HCT116 (cell line): ENCODE measurements at regions not wholly inside any gene's neighbourhood (a gene's known extent, or its start where the extent isn't known, plus 50 kb on each side); places are given as distances from the start of the nearest gene placed in this dataset.

ENCODE experiments used
- CEBPB ChIP-seq: IDR thresholded peaks from 2 replicates; pipeline ENCODE4 v1.6.1; 2012; ENCODE audit warnings: low read depth
- EZH2 ChIP-seq: fragments of 200-600 bp; sonication (generic); IDR thresholded peaks from 2 replicates; pipeline ENCODE4 v1.6.1; 2017; ENCODE audit warnings: antibody characterized with exemption, mixed run types
- EZH2phosphoT487 ChIP-seq: fragments of 200-600 bp; IDR thresholded peaks from 2 replicates; pipeline ENCODE4 v1.6.1; 2018; ENCODE audit warnings: antibody characterized with exemption, borderline replicate concordance
- POLR2A ChIP-seq: IDR thresholded peaks from 2 replicates; pipeline ENCODE4 v1.7.0; 2011; ENCODE audit warnings: borderline replicate concordance; ENCODE audit not compliant: insufficient read depth, insufficient read length; ENCODE audit errors: extremely low read depth
- RAD21 ChIP-seq: IDR thresholded peaks from 2 replicates; pipeline ENCODE4 v1.6.1; 2012; ENCODE audit warnings: low read depth, mild to moderate bottlenecking

DNA sequence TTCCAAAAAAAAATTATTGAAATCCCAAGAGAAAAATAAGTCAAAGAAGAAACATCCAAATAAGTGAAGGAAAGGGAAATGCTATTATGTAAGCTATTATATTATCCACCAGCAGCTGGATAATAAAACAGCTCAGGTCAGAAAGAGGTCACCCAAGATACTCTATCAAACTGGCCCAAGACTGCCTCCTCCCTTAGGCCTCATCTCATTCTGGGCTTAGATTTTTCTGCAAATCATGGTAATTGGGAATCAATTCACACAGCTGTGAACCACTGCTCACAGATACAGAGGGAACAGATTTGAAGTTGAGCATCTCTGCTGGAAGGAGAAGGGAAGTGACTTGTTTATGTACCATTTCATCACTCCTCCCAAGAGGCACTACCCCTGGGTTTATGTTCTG lies 294.6 kb upstream of the DPPA4 start:
- TF ChIP-seq POLR2A (no peak), RAD21 (no peak), CEBPB (no peak), EZH2 (no peak), EZH2phosphoT487 (no peak)
